ENCODE measurements at regions not wholly inside any gene's neighbourhood (a gene's known extent, or its start where the extent isn't known, plus 50 kb on each side); places are given as distances from the start of the nearest gene placed in this dataset.
"Not testable (repeated sequence)": the region's sequence is repeated elsewhere in the genome, so short reads cannot be mapped to it uniquely, and the experiment has no call there.

DNA sequence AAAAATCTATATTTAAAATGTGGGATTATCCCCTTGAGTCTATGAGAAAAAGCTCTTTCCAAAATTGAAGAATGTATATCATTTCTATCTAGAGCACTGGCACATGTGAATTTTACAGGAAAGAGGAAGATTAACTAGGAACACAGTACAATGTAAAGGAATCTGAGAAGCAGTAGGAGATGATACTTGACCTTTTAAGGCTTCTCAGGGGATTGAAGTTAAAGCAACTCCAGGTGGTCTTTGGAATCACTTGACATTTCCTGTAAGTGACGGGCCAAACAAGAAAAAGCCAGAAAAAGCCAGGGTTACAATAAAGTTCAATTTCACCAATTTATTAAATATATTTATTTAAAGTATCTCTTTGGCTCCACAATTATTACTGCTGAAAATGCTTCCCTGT, 1373.9 kb downstream of the OLFM4 start:
- no peak for DNase-seq (ENCODE audit: low read depth)

DNA sequence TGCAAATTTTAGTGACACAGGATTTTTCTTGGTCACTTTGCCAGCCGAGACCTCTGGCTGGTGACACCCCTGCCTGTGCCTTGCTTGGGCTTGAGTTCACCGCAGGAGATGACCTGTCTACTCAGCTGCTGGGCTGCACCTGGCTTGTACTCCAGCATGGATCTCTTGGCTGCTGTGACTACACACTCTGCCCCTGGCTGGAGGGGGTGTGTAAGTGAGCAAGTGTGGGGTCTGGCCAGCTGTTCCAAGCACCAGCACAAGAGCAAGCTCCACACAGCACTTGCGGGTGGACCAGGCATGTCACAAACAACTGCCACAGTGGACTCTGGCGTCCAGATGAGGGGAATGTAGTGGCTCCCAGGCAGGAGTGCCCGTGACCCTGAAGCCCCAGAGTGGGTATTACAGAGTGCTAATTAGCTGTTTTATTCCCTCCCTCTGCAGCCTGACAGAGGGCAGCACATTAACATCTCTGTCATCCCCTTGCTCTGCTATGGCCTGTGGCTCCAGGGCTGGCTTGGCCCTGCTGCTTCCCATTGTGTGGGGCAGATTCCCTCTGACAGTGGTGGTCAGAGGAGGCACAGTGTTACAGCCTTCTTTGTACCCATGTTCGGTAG, 1387.2 kb downstream of the OLFM4 start:
- no peak for DNase-seq (ENCODE audit: low read depth)

DNA sequence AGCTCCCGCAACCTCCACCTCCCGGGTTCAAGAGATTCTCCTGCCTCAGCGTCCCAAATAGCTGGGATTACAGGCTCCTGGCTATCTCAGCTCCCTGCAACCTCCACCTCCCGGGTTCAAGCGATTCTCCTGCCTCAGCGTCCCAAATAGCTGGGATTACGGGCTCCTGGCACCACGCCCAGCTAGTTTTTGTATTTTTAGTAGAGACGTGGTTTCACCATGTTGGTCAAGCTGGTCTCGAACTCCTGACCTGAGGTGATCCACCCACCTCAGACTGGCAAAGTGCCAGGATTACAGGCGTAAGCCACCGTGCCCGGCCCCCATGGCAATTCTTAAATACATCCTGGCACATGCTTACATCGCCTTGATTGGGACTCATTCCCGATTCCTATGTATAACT, 1394.3 kb downstream of the OLFM4 start:
- DNase-seq (ENCODE audit: low read depth), result not testable (repeated sequence)

DNA sequence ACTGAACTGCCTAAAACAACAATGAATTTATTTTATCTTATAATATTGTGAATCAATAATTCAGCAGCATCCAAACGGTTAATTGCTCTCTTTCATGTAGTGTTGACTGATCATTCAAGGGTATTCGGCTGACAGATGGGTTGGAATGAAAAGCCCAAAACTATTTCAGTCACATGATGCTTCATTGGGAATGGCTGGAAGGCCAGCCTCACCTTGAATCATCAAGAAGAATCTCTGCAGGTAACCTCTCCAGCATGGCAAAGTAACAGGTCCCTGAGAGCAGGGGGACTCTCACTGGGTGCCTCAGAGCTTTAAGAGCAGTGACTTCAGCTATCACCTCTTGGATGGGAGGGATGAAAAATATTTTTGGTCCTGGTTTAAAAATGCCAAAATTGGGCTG, 1395.7 kb downstream of the OLFM4 start:
- no peak for DNase-seq (ENCODE audit: low read depth)

DNA sequence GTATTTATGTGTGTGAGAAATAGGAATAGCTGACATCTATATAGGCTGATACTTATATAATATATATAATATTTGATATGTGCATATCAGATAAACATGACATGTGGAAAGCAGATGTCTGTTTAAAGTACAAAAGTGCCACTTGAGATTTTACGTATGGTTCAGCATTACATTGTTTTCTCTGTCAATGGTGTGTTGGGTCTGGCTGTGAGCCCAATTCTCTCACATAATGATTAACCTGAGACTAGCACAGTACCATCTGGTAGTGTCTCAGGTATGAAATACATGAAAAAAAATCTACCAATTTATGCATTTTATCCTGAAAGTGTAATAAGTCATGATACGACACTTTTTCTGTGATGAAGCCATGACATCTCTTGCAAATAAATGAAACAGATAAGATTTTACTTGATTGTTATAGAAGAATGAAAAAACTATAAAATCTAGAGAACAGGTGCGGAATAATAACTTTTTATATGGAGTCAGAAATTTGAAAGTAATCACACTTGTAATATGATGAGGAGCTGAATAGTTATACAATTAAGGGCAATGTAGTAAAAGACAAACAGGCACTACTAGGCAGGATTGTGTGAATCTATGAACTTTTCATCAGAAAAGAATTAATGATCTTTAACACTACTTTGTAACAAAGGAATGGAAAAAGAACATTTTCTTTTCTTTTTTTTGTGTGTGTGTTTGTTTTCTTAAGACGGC, 1405.0 kb downstream of the OLFM4 start:
- no peak for DNase-seq (ENCODE audit: low read depth)

DNA sequence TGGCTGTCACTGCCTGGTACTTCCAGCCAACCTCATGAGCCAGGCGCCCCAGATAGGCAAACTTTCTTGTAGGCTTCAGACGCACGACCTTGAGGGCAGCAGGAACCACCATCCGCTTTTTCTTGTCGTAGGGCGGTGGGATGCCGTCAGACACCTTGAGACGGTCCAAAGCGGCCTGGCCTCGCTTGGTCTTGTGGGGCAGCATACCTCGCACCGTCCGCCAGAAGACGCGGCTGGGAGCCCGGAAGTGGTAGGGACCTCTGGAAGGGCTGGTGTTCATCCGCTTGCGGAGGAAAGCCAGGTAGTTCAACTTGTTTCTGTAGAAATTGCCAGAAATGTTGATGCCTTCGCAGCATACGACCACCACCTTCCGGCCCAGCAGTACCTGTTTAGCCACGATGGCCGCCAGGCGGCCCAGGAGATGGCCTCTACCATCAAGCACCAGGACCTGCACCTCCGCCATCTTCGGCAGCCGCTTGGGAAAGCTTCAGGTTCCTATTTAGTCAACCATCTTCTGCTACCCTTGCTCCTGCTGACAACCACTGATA, 1412.3 kb downstream of the OLFM4 start:
- DNase-seq (ENCODE audit: low read depth), result not testable (repeated sequence)

DNA sequence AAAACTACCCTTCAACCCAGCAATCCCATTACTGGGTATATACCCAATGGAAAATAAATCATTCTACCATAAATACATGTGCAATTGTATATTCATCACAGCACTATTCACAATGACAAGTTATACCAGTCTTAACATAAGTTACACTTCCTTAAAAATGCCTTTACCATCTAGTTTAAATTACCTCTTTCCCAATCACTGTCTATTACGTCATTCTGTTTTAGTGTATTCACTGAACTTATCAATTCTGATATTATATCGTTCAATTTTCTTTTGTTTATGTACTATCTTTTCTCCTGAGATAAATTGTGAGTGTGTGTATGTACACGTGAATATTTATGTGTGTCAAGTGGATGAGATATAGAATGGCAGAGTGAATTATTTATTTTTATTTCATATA, 1416.8 kb downstream of the OLFM4 start:
- no peak for DNase-seq (ENCODE audit: low read depth)

DNA sequence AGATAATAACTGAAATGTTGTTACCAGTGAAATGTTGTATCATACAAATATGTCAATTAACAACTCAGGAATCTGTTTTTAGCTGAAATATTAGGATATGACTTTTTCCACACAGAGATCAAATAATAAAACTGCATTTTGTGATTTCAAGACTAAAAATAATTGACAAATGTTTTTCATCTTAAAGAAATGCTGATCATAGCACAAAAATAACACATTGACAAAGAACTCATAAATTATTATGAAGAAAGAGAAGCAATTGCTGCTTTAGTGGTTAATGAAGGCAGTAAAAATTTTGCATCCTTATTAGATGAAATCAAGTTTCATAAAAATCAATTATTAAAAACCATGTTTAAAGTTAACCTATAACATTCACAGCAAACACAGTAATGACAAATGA, 1417.3 kb downstream of the OLFM4 start:
- no peak for DNase-seq (ENCODE audit: low read depth)

DNA sequence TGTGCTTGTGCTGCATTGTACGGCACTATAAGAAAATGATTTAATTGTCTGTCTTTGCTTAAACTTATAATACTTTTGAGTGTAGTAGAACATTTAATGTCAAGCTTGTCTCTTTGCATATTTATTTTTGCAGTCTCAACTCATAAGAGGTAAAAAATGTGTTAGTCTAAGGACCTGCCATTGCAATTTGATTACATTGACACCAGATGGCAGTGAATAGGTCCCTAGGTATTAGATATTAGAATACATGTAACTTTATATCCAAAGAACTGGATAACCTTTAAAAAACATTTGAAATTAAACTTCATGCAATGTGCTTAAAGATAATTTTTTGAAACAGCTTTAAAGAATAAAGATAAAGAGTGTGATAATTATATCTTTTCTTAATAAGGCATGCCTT, 1421.3 kb downstream of the OLFM4 start:
- DNase-seq (ENCODE audit: low read depth), result no peak

DNA sequence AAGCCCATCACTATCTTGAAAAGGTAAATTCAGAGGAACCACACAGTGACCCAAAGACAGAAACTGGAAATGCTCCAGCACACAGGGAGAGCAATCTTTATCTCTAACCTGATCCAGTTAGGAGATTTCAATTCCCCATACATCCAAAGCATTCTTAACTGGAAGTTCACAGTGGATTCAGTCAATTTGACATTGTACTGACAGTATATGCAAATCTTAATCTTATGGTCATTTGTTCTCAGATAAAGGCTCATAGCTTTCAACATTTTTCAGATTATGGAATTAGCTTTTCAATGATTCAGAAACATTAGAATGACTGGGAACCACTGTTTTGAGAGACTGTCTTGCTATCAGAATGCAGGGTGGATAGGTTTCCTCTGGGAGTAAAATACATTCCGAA, 1455.6 kb downstream of the OLFM4 start:
- no peak for DNase-seq (ENCODE audit: low read depth)

DNA sequence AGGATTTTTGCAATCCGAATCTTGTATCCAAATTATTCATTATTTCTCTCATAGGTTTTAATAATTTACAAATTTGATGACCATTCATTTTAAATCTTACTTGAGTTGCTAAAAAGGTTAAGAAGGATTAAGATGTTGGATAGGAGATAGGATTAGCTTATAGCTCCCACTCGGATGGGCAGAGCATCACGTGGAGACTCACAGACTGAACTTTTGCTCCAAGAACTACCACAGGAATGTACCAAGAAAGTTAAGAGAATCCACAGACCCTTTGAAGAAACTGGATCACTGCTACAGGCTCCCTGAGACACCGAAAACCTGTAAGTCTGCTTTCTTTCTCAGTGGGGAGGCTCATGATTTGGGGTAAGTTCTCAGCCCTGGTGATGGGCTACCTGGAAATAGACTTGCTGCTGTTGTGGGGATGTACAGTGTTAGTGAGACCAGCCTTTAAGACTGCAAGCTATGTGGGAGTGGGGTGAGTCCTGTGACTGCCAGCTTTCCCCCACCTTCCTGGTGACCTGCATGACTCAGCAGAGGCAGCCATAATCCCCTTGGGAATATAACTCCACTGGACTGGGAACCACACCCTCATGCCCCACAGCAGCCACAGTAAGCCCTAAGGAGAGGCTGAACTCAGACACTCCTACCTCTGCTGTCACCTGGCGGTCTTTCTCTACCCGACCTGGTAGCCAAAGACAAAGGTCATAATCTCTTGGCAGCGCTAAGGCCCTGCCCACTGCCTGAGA, 1458.0 kb downstream of the OLFM4 start:
- no peak for DNase-seq (ENCODE audit: low read depth)

DNA sequence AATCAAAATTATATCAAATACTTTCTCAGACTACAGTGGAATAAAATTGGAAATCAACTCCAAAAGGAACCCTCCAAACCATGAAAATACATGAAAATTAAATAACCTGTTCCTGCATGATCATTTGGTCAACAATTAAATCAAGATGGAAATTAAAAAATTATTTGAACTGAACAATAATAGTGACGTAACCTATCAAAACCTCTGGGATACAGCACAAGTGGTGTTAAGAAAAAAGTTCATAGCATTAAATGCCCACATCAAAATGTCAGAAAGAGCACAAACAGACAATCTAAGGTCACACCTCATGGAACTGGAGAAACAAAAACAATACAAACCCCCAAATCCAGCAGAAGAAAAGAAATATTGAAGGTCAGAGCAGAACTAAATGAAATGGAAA, 1460.7 kb downstream of the OLFM4 start:
- no peak for DNase-seq (ENCODE audit: low read depth)

DNA sequence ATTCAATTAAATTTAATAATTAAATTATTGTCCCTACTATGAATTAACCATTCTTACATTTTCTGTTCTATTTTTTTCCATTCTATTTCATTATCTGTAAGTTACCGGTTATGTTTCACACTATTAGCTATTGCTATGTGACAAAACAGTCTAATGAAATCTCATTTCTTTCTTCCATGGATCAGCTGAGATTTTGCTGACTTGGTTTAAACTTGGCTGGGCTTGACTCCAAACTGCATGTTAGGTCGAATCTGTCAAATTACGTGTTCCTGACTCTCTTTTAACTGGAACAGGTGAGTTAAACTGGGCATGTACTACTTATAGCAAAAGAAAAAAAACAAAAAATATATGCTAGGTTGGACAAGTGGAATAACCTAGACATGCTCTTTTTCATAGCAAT, 1464.4 kb downstream of the OLFM4 start:
- no peak for DNase-seq (ENCODE audit: low read depth)

DNA sequence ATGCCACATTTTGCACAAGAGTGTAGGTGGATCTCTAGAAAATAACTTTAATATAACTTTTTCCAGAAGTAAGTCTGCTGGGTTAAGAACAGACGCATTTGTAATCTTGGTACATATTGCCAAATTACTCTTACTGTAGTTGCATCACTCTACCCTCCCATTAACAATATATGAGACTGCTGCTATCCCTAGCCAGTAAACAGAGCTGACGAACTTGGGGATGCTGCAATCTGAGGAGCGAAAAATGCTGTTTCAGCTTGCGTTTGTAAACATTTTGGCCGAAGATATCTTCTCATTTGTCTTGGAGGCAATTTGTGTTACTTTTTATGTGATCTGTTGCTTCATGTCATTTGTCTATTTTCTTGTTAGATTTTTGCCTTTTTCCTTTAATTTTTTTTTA, 1482.8 kb downstream of the OLFM4 start:
- no peak for DNase-seq (ENCODE audit: low read depth)

DNA sequence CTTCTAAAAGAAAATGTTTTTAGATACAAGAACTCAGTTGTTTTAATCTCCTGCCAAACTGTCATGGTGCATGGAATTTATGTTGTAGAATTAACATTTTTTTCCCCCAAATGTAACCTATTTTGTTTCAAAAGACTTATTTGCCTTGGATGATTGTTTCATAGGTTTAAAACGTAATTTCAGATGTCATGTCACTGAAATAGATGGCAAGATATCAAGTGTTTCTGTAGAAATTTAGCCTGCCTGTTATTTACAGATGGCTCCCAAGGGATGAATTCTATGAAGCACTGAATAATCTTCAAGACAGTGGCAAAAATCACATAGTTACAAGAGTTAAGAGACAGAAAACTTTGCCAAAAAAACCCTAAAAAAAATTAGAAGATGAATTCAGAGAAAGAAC, 1484.6 kb downstream of the OLFM4 start:
- no peak for DNase-seq (ENCODE audit: low read depth)

DNA sequence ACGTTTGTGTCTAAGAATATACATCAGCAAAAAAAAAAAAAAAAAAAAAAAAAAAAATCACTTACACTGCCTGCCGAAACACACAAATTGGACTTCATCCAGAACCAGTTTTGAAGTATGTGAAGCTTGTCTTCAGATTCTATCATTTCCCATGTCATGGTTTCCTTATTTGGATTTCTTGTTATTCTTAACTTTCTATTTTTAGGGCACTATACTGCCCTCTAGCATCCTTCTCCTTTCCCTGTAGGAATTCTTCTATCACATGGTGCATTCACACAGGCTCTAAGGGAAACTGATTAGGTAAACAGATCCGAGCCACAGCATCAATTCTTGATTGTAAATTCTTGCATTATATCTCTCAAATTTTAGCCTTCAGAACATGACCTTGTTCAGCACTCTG, 1507.5 kb downstream of the OLFM4 start:
- no peak for DNase-seq (ENCODE audit: low read depth)

DNA sequence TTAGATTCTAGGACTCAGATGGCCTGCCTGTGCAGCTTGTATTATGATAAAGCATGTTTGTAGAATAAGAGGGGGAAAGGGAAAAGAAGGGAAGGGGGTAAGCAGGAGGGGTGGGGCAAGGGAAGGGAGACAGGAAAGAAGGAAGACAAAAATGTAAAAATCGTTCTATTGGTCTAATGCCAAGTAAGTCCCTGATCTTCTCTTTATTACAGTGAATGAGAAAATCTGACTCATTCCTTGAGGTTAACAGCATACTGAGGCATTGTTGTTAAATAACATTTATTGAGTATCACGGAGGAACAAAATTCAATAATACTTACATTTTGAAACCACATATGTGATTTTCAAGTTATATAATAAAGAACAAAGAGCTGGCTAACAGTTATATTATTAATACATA, 1534.7 kb downstream of the OLFM4 start:
- no peak for DNase-seq (ENCODE audit: low read depth)

DNA sequence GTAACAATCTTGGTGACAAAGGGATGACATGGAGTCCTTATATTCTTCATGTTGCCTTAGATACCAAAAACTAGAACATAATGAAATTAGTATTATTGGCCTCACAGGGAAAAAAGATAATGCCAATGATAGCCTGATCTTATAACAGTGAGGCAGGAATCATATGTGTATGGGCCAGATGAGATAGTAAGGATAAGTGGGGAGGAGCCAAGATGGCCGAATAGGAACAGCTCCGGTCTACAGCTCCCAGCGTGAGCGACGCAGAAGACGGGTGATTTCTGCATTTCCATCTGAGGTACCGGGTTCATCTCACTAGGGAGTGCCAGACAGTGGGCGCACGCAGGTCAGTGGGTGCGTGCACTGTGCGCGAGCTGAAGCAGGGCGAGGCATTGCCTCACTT, 1543.4 kb downstream of the OLFM4 start:
- not testable (repeated sequence) for DNase-seq (ENCODE audit: low read depth)

DNA sequence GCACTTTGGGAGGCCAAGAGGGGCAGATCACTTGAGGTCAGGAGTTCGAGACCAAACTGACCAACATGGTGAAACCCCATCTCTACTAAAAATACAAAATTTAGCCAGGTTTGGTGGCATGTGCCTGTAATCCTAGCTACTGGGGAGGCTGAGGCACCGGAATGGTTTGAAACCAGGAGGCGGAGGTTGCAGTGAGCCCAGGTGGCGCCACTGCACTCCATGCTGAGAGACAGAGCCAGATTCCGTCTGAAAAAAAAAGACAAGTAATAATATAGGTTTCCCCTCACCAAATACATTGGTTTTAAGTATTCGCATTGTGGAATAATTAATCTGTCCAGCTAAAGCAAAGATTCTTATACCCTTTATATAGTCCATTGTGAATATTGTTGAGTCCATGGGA, 1544.6 kb downstream of the OLFM4 start:
- no peak for DNase-seq (ENCODE audit: low read depth)

DNA sequence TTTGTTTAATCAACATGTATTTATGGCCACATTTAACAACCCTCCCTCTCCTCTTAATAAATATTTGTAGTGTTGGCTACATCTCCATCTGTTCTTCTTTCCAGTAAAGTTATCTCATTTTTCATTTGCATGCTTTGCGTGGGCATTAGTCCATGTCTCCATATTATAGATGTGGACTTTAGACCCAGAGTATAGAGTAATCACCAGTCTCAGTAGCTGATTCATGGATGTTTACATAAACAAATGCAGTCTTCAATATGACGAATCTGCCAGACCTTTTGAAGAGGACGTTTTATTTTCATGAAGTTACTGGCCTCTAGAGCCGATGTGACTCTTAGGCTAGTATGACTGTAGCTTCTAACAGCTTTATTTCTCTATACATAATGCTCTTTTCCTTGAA, 1546.2 kb downstream of the OLFM4 start:
- DNase-seq (ENCODE audit: low read depth), result no peak

DNA sequence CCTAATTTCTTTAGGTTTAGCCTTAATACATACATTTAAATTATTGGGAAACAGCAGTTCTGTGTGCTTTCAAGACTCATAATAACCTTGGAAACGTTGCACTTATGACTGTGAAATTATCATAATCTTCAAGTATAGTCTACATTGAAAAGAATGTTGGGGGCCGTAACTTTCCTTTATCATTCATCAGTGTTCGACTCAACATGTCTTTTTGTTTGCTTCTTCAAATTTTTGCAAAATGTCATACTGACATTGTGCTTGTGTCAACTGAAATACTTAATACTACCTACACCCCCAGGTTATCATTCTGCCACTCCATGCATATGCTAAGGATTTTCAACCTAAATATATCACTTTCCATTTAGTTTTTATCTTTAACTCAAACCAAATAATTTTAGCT, 1562.9 kb downstream of the OLFM4 start:
- DNase-seq (ENCODE audit: low read depth), result no peak

DNA sequence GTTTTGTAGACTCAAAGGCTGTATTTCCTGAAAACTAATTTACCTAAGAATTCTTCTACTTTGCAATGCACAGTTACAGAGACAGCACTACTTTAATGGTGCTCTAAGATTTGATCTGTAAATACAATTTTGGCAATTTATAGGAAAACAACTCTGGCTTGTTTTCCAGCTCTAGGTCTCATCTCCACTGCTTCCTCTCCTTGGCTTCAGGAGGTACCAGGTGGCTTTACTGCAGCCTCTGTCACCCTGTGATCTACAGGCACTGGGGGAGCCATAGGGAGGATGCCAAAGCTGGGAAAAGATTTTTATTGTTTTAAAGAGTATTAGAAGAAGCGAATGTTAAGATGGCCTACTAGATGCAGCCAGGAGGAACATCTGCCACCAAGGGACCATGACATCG, 1563.6 kb downstream of the OLFM4 start:
- DNase-seq (ENCODE audit: low read depth), result no peak

DNA sequence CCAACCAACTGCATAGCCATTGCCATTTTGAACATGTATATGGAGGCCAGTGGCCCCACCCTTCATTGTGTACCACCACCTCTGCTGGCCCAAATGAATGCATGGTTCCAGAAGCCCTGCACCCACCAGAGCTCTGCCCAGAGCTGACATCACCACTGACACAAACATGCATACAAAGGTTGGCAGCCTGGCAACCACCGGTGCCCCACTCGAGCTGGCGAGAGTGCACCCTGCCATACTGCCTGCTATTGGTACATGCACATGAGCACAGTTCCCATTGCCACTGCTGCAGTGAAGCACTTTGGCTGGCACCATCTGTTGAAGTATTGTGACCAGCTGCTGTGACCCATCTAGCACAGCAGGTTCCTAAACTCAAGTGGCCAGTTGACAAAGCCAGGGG, 1564.9 kb downstream of the OLFM4 start:
- DNase-seq (ENCODE audit: low read depth), result no peak

Data from CMK (cell line).